Trophoblast cell (in vitro differentiated cells and primary cell): ENCODE measurements at regions not wholly inside any gene's neighbourhood (a gene's known extent, or its start where the extent isn't known, plus 50 kb on each side); places are given as distances from the start of the nearest gene placed in this dataset.
"Not testable (repeated sequence)": the region's sequence is repeated elsewhere in the genome, so short reads cannot be mapped to it uniquely, and the experiment has no call there.

Experiments used
- DNase-seq, 2 donors: peaks; one replicate each; pipeline ENCODE4 v3.0.0-alpha.2; 2016
- H2AFZ ChIP-seq: 2 replicates; pipeline ENCODE4 v1.6.1; 2013; ENCODE audit warnings: low read length, moderate library complexity, mild to moderate bottlenecking; ENCODE audit not compliant: insufficient read depth, poor library complexity
- H2AK5ac ChIP-seq: 2 replicates; pipeline ENCODE4 v1.6.1; 2013; ENCODE audit warnings: mild to moderate bottlenecking, low read length
- H2BK120ac ChIP-seq: 2 replicates; pipeline ENCODE4 v1.6.1; 2013; ENCODE audit warnings: low read length, mild to moderate bottlenecking, moderate library complexity; ENCODE audit not compliant: insufficient read depth, poor library complexity
- H2BK12ac ChIP-seq: 2 replicates; pipeline ENCODE4 v1.6.1; 2013; ENCODE audit warnings: mild to moderate bottlenecking, low read length, moderate library complexity
- H2BK5ac ChIP-seq: 2 replicates; pipeline ENCODE4 v1.6.1; 2013; ENCODE audit warnings: low read length, low read depth, moderate library complexity, mild to moderate bottlenecking; ENCODE audit not compliant: poor library complexity
- H3K14ac ChIP-seq: 2 replicates; pipeline ENCODE4 v1.6.1; 2013; ENCODE audit warnings: mild to moderate bottlenecking, low read length
- H3K18ac ChIP-seq: 2 replicates; pipeline ENCODE4 v1.6.1; 2013; ENCODE audit warnings: mild to moderate bottlenecking, low read length
- H3K23ac ChIP-seq: 2 replicates; pipeline ENCODE4 v1.6.1; 2013; ENCODE audit warnings: low read length
- H3K27ac ChIP-seq: 2 replicates; pipeline ENCODE4 v1.5.1; 2013; ENCODE audit warnings: low read depth, mild to moderate bottlenecking, inconsistent platforms, low read length, moderate library complexity
- H3K27me3 ChIP-seq: 2 replicates; pipeline ENCODE4 v1.6.1; 2013; ENCODE audit warnings: inconsistent platforms, mild to moderate bottlenecking, low read length, moderate library complexity; ENCODE audit not compliant: insufficient read depth
- H3K36me3 ChIP-seq, 2 experiments: 1 replicate in 1 of 2; 2 replicates in 1 of 2; pipeline ENCODE4 v1.6.1; 2013; ENCODE audit warnings: low read length in 2 of 2, mild to moderate bottlenecking in 2 of 2, moderate library complexity in 1 of 2; ENCODE audit not compliant: insufficient read depth in 2 of 2, control insufficient read depth in 1 of 2
- H3K4ac ChIP-seq: 2 replicates; pipeline ENCODE4 v1.6.1; 2013; ENCODE audit warnings: low read depth, mild to moderate bottlenecking, low read length, moderate library complexity
- H3K4me1 ChIP-seq, 2 experiments: 1 replicate in 1 of 2; 2 replicates in 1 of 2; pipeline ENCODE4 v1.6.1; 2013; ENCODE audit warnings: low read length in 2 of 2, mild to moderate bottlenecking in 2 of 2, moderate library complexity in 1 of 2; ENCODE audit not compliant: insufficient read depth in 2 of 2, control insufficient read depth in 1 of 2
- H3K4me2 ChIP-seq: 2 replicates; pipeline ENCODE4 v1.6.1; 2013; ENCODE audit warnings: inconsistent platforms, mild to moderate bottlenecking, low read length, moderate library complexity
- H3K4me3 ChIP-seq: 2 replicates; pipeline ENCODE4 v1.5.1; 2013; ENCODE audit warnings: mild to moderate bottlenecking, low read depth, low read length, inconsistent platforms
- H3K79me1 ChIP-seq: one replicate; pipeline ENCODE4 v1.6.1; 2013; ENCODE audit warnings: low read length
- H3K79me2 ChIP-seq: 2 replicates; pipeline ENCODE4 v1.6.1; 2013; ENCODE audit warnings: low read length, mild to moderate bottlenecking; ENCODE audit not compliant: control insufficient read depth, insufficient read depth, poor library complexity
- H3K9ac ChIP-seq: 2 replicates; pipeline ENCODE4 v1.6.1; 2013; ENCODE audit warnings: mild to moderate bottlenecking, low read length
- H3K9me3 ChIP-seq: 2 replicates; pipeline ENCODE4 v1.6.1; 2013; ENCODE audit warnings: low read depth, mild to moderate bottlenecking, control low read depth, inconsistent platforms, low read length; ENCODE audit not compliant: insufficient read depth
- H4K12ac ChIP-seq: 2 replicates; pipeline ENCODE4 v1.6.1; 2013; ENCODE audit warnings: low read depth, mild to moderate bottlenecking, low read length, moderate library complexity
- H4K8ac ChIP-seq: 2 replicates; pipeline ENCODE4 v1.6.1; 2013; ENCODE audit warnings: low read depth, mild to moderate bottlenecking, low read length, moderate library complexity
- H4K91ac ChIP-seq: one replicate; pipeline ENCODE4 v1.6.1; 2013; ENCODE audit warnings: low read depth, mild to moderate bottlenecking, low read length, moderate library complexity
- WGBS: extraction: QIAGEN DNeasy Blood & Tissue Kit; methylation state at CpG from one replicate; pipeline ENCODE4 v1.1.7; 2013; ENCODE audit warnings: missing lambda C conversion rate; ENCODE audit not compliant: insufficient read length, insufficient coverage; ENCODE audit errors: extremely low coverage; 5-methylcytosine and 5-hydroxymethylcytosine counted together

DNA sequence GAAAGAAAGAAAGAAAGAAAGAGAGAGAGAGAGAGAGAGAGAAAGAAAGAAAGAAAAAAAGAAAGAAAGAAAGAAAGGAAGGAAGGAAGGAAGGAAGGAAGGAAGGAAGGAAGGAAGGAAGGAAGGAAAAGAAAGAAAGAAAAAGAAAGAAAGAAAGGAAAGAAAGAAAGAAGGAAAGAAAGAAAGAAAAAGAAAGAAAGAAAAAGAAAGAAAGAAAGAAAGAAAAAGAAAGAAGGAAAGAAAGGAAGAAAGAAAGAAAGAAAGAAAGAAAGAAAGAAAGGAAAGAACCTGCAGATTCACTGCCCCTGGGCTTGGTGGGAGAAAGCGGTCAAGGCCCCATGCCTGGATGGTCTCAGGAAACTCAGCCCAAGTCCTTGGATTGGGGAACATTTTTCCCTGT is 1426.2 kb downstream of the BRD1 start:
- H3K27me3 ChIP-seq, H3K9me3 ChIP-seq, H3K79me2 ChIP-seq, H2BK5ac ChIP-seq, H2AFZ ChIP-seq, H3K4me3 ChIP-seq, H3K4ac ChIP-seq, H2AK5ac ChIP-seq, H3K36me3 ChIP-seq, DNase-seq, H3K79me1 ChIP-seq, H3K14ac ChIP-seq, H4K12ac ChIP-seq, H3K4me1 ChIP-seq, H2BK12ac ChIP-seq, H2BK120ac ChIP-seq, H3K23ac ChIP-seq, H3K4me2 ChIP-seq, H4K8ac ChIP-seq, H4K91ac ChIP-seq, H3K9ac ChIP-seq, H3K18ac ChIP-seq, H3K27ac ChIP-seq: not testable (repeated sequence)
- WGBS = no CpG with 5 or more reads among the region's 1 CpG

DNA sequence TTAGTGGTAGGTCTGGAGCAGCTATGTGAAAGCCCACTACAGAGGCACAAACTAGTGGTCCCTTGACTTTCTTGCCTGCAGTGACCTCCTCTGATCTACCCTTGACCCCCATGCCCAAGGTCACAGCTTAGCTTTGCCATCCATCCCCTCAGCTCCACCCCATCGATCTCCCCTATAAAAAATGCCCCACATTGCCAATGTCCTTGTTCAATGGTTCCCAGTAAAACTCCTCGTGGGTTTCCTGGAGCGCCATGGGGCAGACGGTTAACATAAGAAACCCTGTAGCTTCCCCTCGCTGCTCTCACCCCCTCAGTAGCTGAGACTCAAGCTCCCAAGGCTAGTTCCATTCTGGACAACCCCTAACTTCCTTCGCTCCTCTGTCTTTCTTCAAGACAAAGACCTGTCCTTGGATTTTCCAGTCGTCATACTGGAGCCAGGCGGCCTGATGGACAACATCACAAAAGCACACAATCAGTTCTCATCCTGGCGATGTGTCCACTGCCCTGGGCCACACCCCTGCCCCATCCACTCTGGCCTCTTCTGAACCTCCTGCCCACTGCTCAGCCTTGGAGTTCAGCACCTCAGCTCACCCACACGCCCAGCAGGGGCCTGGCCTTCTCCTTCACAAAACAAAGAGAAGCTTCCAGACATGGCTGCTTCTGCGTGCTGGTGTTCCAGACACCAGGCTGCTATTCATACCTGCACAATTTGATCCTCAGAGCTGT is 1429.3 kb downstream of the BRD1 start:
- DNase-seq = no peak
- no peaks in the 10 kb centered on the region for H3K79me2 ChIP-seq
- H4K12ac ChIP-seq = no peak overlapping the region
- no peak overlapping the region for H2BK5ac ChIP-seq
- H3K18ac ChIP-seq = no peak overlapping the region
- no peak overlapping the region for H3K27ac ChIP-seq
- no peak overlapping the region for H3K4me2 ChIP-seq
- peaks cover 7% of the 10 kb centered on the region for H3K9me3 ChIP-seq
- no peak overlapping the region for H2AK5ac ChIP-seq
- H3K9ac ChIP-seq = no peak overlapping the region
- no peak overlapping the region for H3K23ac ChIP-seq
- H3K4ac ChIP-seq = no peak overlapping the region
- no peaks in the 10 kb centered on the region for H3K36me3 ChIP-seq
- no peak overlapping the region for H3K14ac ChIP-seq
- no peak overlapping the region for H2AFZ ChIP-seq
- no peaks in the 10 kb centered on the region for H3K4me1 ChIP-seq
- H4K91ac ChIP-seq = no peak overlapping the region
- H3K79me1 ChIP-seq = no peaks in the 10 kb centered on the region
- H2BK12ac ChIP-seq = no peak overlapping the region
- H3K27me3 ChIP-seq = no peaks in the 10 kb centered on the region
- no CpG with 5 or more reads among the region's 11 CpGs for WGBS
- H2BK120ac ChIP-seq = no peak overlapping the region
- no peak overlapping the region for H4K8ac ChIP-seq
- H3K4me3 ChIP-seq = no peak overlapping the region

DNA sequence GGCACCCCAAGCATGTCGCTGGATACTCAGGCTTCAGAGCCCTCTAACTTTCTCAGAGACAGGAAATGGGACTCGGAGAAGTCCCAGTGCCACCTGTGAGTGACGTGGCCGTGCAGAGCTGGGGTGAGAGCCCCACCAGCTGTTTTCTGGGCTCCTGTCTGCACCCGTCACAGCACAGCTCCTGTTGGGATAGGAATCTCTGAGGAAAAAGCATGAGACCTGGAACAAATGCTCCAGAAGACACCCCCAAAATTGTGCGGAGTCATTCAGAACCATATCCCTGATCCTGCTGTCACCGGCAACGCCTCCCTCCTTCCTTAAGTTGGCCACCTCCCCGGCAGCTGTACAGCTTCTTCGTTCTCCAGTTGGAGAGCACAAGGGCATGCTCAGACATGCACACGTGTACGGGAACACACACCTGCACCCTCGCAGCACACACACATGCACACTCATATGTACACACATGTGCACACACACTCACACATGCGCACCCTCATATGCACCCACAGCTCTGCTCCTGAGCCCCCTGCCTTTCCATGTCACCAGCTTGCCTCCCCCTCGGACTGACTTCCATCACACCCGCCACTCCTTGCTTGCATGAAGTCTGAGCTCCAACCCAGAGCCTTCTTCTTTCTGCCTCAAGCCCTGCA is 1430.0 kb downstream of the BRD1 start:
- no peak overlapping the region for H2AK5ac ChIP-seq
- no peak overlapping the region for H4K91ac ChIP-seq
- H2BK5ac ChIP-seq = no peak overlapping the region
- H3K4me2 ChIP-seq = no peak overlapping the region
- H3K79me1 ChIP-seq = no peaks in the 10 kb centered on the region
- no peak overlapping the region for H3K18ac ChIP-seq
- H3K4me1 ChIP-seq = no peaks in the 10 kb centered on the region
- no peak overlapping the region for H3K4ac ChIP-seq
- no peak overlapping the region for H2BK120ac ChIP-seq
- no peak overlapping the region for H3K9ac ChIP-seq
- no peak overlapping the region for H3K4me3 ChIP-seq
- H2AFZ ChIP-seq = no peak overlapping the region
- no peaks in the 10 kb centered on the region for H3K36me3 ChIP-seq
- no peaks in the 10 kb centered on the region for H3K79me2 ChIP-seq
- DNase-seq = no peak
- H3K27ac ChIP-seq = no peak overlapping the region
- no peak overlapping the region for H4K8ac ChIP-seq
- peaks cover 7% of the 10 kb centered on the region for H3K9me3 ChIP-seq
- H3K23ac ChIP-seq = no peak overlapping the region
- H4K12ac ChIP-seq = no peak overlapping the region
- H3K14ac ChIP-seq = no peak overlapping the region
- WGBS = no CpG with 5 or more reads among the region's 16 CpGs
- H3K27me3 ChIP-seq = no peaks in the 10 kb centered on the region
- no peak overlapping the region for H2BK12ac ChIP-seq

DNA sequence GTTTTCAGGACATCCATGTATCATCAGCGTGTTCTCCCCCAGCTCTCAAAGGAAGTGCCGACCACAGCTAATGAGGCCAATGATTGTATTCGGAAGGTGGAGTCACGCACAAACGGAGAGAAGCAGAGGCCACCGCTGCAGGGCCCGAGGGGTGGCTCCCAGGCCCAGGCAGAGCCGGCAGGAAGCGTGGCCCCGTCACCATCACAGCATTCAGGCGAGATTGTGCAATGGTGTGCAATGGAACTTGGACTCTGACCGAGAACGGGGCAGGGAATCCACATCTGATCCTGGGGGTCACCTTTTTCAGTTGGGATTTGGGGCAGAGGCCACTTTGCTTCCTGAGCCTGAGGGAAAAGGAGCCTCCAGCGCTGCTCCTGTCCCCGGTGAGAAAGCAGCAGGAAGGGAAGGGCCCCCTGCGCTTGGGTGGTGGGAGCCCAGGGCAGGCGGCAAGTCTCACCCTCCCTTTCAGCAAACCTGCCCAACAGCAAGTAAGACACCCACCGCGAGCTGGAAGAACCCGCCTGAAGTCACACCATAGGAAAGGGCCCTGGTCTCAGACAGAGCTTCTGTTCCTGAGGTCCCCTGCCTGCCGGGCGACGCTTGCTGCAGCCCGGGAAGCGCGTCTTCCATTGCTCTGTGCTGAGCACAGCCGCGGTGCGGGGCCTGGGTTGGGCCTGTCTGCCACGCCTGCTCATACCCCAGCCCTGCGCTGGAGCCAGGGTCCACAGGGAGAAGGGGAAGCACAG is 1430.7 kb downstream of the BRD1 start:
- H3K23ac ChIP-seq = no peak overlapping the region
- no peak overlapping the region for H2BK5ac ChIP-seq
- H3K4ac ChIP-seq = no peak overlapping the region
- H3K27me3 ChIP-seq = no peaks in the 10 kb centered on the region
- no peak overlapping the region for H3K14ac ChIP-seq
- DNase-seq = no peak
- no peak overlapping the region for H3K4me3 ChIP-seq
- no peaks in the 10 kb centered on the region for H3K79me1 ChIP-seq
- no peak overlapping the region for H3K9ac ChIP-seq
- H2BK120ac ChIP-seq = no peak overlapping the region
- WGBS = no CpG with 5 or more reads among the region's 31 CpGs
- no peak overlapping the region for H4K91ac ChIP-seq
- H4K8ac ChIP-seq = no peak overlapping the region
- H3K18ac ChIP-seq = no peak overlapping the region
- no peak overlapping the region for H2AK5ac ChIP-seq
- no peak overlapping the region for H4K12ac ChIP-seq
- H2BK12ac ChIP-seq = no peak overlapping the region
- H3K9me3 ChIP-seq = peaks cover 9% of the 10 kb centered on the region
- H3K4me2 ChIP-seq = no peak overlapping the region
- H3K4me1 ChIP-seq = no peaks in the 10 kb centered on the region
- no peak overlapping the region for H3K27ac ChIP-seq
- no peak overlapping the region for H2AFZ ChIP-seq
- no peaks in the 10 kb centered on the region for H3K36me3 ChIP-seq
- no peaks in the 10 kb centered on the region for H3K79me2 ChIP-seq
